ENCODE measurements at regions not wholly inside any gene's neighbourhood (a gene's known extent, or its start where the extent isn't known, plus 50 kb on each side); places are given as distances from the start of the nearest gene placed in this dataset.
A peak's percentile ranks its signal among the peaks of the same experiment; 100 is the strongest.

- H3K4me1 ChIP-seq: no peaks in the 10 kb centered on the region
- no peak overlapping the region for H3K4me3 ChIP-seq
- H3K9me3 ChIP-seq: no peaks in the 10 kb centered on the region
- TF ChIP-seq SREBF2 (IDR thresholded peaks at IDR 0.05) (no peak), KDM1A (IDR thresholded peaks at IDR 0.05; ENCODE audit: low read depth) (no peak), EP300 (IDR thresholded peaks at IDR 0.05) (no peak), RNF2 (IDR thresholded peaks at IDR 0.05; ENCODE audit: borderline replicate concordance, low read depth) (no peak), JUNB (IDR thresholded peaks at IDR 0.05) (no peak), CHD2 (IDR thresholded peaks at IDR 0.05; ENCODE audit: low read length, partially characterized antibody) (no peak), RARB (CRISPR knock-in tag; IDR thresholded peaks at IDR 0.05) (no peak)
- H3K27ac ChIP-seq: no peak overlapping the region
- H3K4me2 ChIP-seq: no peak overlapping the region
- WGBS (ENCODE audit: missing lambda C conversion rate): 87% methylated on average over 10 of the region's 10 CpGs
- ATAC-seq (no peak; a peak in 1 of 6 replicates), DNase-seq (ENCODE audit: low read depth in 1 of 2, low spot score in 1 of 2) (no peak), FAIRE-seq (no peak)
- ChIA-PET CTCF (no interaction called here), POLR2A (no interaction called here)
These were observed 83.5 kb upstream of the SPRY1 start for GRCh38 chr4:123312951-123313592.

- ChIA-PET POLR2A (no interaction called here), CTCF (no interaction called here)
- Histone ChIP-seq H3K4me2 (no peak overlapping the region), H3K4me3 (no peak overlapping the region), H3K4me1 (no peaks in the 10 kb centered on the region), H3K27ac (no peak overlapping the region), H3K9me3 (no peaks in the 10 kb centered on the region)
- DNase-seq (ENCODE audit: low read depth in 1 of 2, low spot score in 1 of 2) (no peak), ATAC-seq (no peak), FAIRE-seq (no peak)
- 56% methylated on average over 1 of the region's 1 CpG for WGBS (ENCODE audit: missing lambda C conversion rate)
- TF ChIP-seq FOSB (CRISPR knock-in tag; IDR thresholded peaks at IDR 0.05) (no peak), JUNB (IDR thresholded peaks at IDR 0.05) (no peak), NR3C1 (IDR thresholded peaks at IDR 0.05) (no peak), ZFP36 (IDR thresholded peaks at IDR 0.05; ENCODE audit: borderline replicate concordance, partially characterized antibody) (no peak), EP300 (IDR thresholded peaks at IDR 0.05) (no peak), BHLHE40 (IDR thresholded peaks at IDR 0.05; ENCODE audit: low read depth, low read length) (no peak), FOSL2 (IDR thresholded peaks at IDR 0.05) (no peak), FOSL2 (CRISPR knock-in tag; IDR thresholded peaks at IDR 0.05) (no peak), HOXB13 (CRISPR knock-in tag; IDR thresholded peaks at IDR 0.05; ENCODE audit: low read depth) (no peak), SREBF2 (IDR thresholded peaks at IDR 0.05) (no peak)
These were observed 81.0 kb upstream of the SPRY1 start for GRCh38 chr4:123315617-123316016.

- H3K4me2 ChIP-seq: no peak overlapping the region
- TF ChIP-seq MAFK (IDR thresholded peaks at IDR 0.05; ENCODE audit: partially characterized antibody) (peak; percentile 31), RFX5 (IDR thresholded peaks at IDR 0.05) (no peak), ATOH8 (CRISPR knock-in tag; IDR thresholded peaks at IDR 0.05; ENCODE audit: low read depth) (no peak)
- CTCF ChIA-PET: interaction anchor here (0.9 kb wide), 1 partner anchor 190 kb away, joined by 3 read pairs; no protein-coding TSS in a partner anchor
- DNase-seq (ENCODE audit: low read depth in 1 of 2, low spot score in 1 of 2) (no peak), FAIRE-seq (no peak), ATAC-seq (no peak)
- H3K4me1 ChIP-seq: no peaks in the 10 kb centered on the region
- H3K27ac ChIP-seq: no peak overlapping the region
- no peaks in the 10 kb centered on the region for H3K9me3 ChIP-seq
- H3K4me3 ChIP-seq: no peak overlapping the region
- POLR2A ChIA-PET: no interaction called here
- WGBS (ENCODE audit: missing lambda C conversion rate): 84% methylated on average over 2 of the region's 2 CpGs
These were observed 79.4 kb upstream of the SPRY1 start for GRCh38 chr4:123317211-123317610.

GRCh38 chr4:123319639-123320038 lies 77.0 kb upstream of the SPRY1 start:
- POLR2A ChIA-PET: no interaction called here
- DNase-seq (ENCODE audit: low read depth in 1 of 2, low spot score in 1 of 2) (no peak), ATAC-seq (no peak), FAIRE-seq (no peak)
- Histone ChIP-seq H3K4me3 (no peak overlapping the region), H3K4me2 (no peak overlapping the region), H3K27ac (no peak overlapping the region), H3K4me1 (no peaks in the 10 kb centered on the region), H3K9me3 (0 out of 3 replicates have a peak, but pooled peaks cover 5% of the 10 kb centered on the region)
- CTCF ChIA-PET: no interaction called here
- 88% methylated on average over 2 of the region's 2 CpGs for WGBS (ENCODE audit: missing lambda C conversion rate)
- TF ChIP-seq KDM5A (IDR thresholded peaks at IDR 0.05) (no peak), RARB (CRISPR knock-in tag; IDR thresholded peaks at IDR 0.05) (no peak), HOXB5 (CRISPR knock-in tag; IDR thresholded peaks at IDR 0.05) (no peak), EHMT2 (IDR thresholded peaks at IDR 0.05; ENCODE audit: low read depth) (no peak), HMGXB4 (CRISPR knock-in tag; IDR thresholded peaks at IDR 0.05; ENCODE audit: borderline replicate concordance) (no peak), SMC3 (IDR thresholded peaks at IDR 0.05) (no peak), NPAS2 (CRISPR knock-in tag; IDR thresholded peaks at IDR 0.05; ENCODE audit: borderline replicate concordance) (no peak), EHF (CRISPR knock-in tag; IDR thresholded peaks at IDR 0.05) (no peak), RAD21 (conservative IDR thresholded peaks at IDR 0.05 in 1 of 2, IDR thresholded peaks at IDR 0.05 in 1 of 2) (no peak), ELK1 (IDR thresholded peaks at IDR 0.05; ENCODE audit: low read depth, low read length) (no peak), TP53 (CRISPR knock-in tag; IDR thresholded peaks at IDR 0.05) (no peak), ESRRA (IDR thresholded peaks at IDR 0.05; ENCODE audit: borderline replicate concordance, low read length) (no peak), FOSL2 (IDR thresholded peaks at IDR 0.05) (no peak), FOSL2 (CRISPR knock-in tag; IDR thresholded peaks at IDR 0.05) (no peak), NR3C1 (IDR thresholded peaks at IDR 0.05) (no peak), MAFK (IDR thresholded peaks at IDR 0.05; ENCODE audit: partially characterized antibody) (no peak), ZSCAN20 (CRISPR knock-in tag; IDR thresholded peaks at IDR 0.05) (no peak)
